ENCODE measurements at regions not wholly inside any gene's neighbourhood (a gene's known extent, or its start where the extent isn't known, plus 50 kb on each side); places are given as distances from the start of the nearest gene placed in this dataset.

DNA sequence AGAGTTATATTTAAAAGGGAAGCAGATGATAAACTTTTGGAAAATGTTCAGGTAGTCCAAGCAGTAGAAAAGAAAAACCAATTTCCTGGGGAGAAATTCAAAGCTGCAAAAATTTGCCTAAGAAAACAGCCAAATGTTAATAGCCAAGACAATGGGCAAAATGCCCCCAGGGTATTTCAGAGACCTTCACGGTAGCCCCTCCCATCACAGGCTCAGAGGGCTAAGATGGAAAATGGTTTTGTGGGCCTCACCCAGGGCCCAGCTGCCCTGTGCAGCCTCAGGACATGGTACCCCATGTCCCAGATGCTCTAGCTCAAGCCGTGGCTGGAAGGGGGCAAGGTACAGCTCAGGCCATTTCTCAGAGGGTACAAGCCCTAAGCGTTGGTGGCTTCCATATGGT lies 391.0 kb downstream of the ZIC4 start:
- no peak for DNase-seq (ENCODE audit: low read depth)
- H3K4me3 ChIP-seq (ENCODE audit: low read depth, low read length) = no peak overlapping the region
- TF ChIP-seq, protein P1, sequence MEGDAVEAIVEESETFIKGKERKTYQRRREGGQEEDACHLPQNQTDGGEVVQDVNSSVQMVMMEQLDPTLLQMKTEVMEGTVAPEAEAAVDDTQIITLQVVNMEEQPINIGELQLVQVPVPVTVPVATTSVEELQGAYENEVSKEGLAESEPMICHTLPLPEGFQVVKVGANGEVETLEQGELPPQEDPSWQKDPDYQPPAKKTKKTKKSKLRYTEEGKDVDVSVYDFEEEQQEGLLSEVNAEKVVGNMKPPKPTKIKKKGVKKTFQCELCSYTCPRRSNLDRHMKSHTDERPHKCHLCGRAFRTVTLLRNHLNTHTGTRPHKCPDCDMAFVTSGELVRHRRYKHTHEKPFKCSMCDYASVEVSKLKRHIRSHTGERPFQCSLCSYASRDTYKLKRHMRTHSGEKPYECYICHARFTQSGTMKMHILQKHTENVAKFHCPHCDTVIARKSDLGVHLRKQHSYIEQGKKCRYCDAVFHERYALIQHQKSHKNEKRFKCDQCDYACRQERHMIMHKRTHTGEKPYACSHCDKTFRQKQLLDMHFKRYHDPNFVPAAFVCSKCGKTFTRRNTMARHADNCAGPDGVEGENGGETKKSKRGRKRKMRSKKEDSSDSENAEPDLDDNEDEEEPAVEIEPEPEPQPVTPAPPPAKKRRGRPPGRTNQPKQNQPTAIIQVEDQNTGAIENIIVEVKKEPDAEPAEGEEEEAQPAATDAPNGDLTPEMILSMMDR (IDR thresholded peaks at IDR 0.05; ENCODE audit: low read depth, low read length, missing control alignments) = no peak

DNA sequence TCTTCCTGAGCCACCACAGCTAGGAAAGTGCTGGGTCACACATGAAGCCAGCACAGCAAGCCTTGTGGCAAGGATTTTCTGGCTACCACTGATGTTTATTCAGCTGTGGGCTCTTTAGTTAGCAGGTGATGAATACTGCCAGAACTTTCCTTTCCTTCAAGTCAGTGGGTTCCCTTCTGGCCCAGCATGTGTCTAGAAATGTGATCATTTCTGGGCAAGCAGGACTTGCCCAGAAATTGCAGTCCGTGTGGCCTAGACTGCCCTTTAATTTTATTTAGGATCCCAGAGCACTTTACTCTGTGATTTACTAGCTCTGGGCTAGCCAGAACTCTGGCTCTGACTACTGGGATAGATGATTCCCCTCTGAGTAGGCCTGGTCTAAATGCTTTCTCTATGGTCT lies 397.5 kb downstream of the ZIC4 start:
- no peak for DNase-seq (ENCODE audit: low read depth)
- H3K4me3 ChIP-seq (ENCODE audit: low read depth, low read length) = no peak overlapping the region
- TF ChIP-seq, protein P1 (IDR thresholded peaks at IDR 0.05; ENCODE audit: low read depth, low read length, missing control alignments) = no peak

DNA sequence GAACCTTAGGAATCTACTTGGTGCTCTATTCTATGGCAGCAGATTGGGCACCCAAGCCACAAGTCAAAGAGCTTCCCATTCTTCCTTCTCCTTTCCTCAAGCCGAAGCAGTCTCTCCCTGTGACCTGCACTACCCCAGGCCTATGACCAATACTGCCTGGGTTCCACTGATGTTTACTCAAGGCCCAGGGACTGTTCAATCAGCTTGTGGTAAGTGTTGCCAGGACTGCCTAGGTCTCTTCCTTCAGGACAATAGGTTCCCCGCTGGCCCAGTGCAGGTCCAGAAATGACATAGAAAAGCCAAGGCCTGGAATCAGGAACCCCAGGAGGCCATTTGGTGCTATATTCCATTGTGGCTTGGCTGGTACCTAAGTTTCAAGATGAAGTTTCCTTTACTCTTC lies 397.9 kb downstream of the ZIC4 start:
- TF ChIP-seq, protein P1 (IDR thresholded peaks at IDR 0.05; ENCODE audit: low read depth, low read length, missing control alignments) = no peak
- DNase-seq (ENCODE audit: low read depth) = no peak
- H3K4me3 ChIP-seq (ENCODE audit: low read depth, low read length) = no peak overlapping the region

DNA sequence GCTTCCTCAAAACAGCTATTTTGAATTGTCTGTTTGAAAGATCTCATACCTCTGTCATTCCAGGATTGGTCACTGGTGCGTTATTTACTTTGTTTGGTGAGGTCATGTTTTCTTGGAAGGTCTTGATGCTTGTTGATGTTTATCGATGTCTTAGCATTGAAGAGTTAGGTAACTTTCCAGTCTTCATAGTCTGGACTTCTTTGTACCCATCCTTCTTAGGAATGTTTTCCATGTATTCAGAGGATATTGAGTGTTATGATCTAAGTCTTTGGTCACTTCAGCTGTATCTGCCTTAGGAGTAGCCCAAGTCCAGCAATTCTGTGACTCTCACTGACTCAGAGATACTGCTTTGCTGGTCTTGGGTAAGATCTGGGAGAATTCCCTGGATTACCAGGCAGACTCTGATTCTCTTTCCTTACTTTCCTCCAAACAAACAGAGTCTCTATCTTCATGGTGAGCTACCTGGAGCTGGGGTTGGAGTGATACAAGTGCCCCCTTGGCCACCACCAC lies 398.6 kb downstream of the ZIC4 start:
- TF ChIP-seq, protein P1 (IDR thresholded peaks at IDR 0.05; ENCODE audit: low read depth, low read length, missing control alignments) = no peak
- no peak for DNase-seq (ENCODE audit: low read depth)
- no peak overlapping the region for H3K4me3 ChIP-seq (ENCODE audit: low read depth, low read length)

DNA sequence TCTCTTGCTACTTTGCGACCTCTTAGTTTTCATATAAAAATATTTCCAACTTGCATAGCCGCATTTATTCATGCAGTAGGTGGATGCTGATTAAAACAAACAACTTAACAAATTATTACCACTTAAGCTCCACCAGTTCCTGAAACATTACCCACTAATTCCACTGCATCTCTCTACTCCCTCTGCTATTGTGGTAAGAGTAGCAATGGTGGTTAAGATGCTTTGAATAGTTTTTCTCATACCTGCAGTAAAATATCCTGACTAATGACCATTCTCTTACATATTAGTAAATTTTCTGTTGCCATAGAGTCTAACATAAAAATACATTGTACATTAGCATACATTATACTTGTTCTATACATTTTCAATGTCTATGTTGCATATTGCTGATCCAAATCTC lies 397.6 kb upstream of the PLSCR5 start:
- no peak overlapping the region for H3K4me3 ChIP-seq (ENCODE audit: low read depth, low read length)
- no peak for DNase-seq (ENCODE audit: low read depth)
- TF ChIP-seq, protein P1 (IDR thresholded peaks at IDR 0.05; ENCODE audit: low read depth, low read length, missing control alignments) = no peak

DNA sequence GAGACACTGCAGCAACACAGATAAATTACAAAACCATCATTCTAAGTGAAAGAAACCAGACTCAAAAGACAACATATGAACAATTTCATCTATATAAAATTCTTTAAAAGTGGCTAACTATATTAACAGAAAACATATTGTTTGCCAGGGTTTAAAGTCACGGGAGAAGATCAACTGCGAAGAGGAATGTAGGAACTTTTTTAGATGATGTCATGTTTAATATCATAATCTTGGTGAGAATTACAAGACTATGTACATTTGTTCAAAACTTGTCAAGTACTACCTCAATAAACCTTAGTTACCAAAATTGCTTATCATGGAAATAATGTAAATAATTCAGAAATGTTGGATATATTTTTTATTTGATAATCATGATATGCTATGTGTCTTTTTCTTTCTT lies 395.1 kb upstream of the PLSCR5 start:
- TF ChIP-seq, protein P1 (IDR thresholded peaks at IDR 0.05; ENCODE audit: low read depth, low read length, missing control alignments) = no peak
- DNase-seq (ENCODE audit: low read depth) = no peak
- no peak overlapping the region for H3K4me3 ChIP-seq (ENCODE audit: low read depth, low read length)

DNA sequence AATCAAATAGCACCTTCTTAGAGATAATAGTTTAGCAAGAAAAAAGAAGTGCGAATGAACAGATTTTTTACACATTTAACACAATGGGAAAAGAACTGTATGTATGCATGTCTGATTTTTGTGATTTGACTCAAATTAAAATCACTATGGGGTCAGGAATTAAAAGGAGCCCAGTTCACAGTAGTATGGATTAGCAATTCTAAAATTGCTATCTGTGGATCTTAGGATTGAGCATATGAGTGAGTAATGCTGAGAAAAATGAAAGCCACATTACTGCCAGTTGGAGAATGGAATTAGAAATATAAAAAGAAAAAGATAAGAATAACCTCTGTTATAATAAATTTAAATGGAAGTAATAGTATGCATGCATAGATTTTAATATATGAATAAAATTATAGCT lies 386.8 kb upstream of the PLSCR5 start:
- TF ChIP-seq, protein P1 (IDR thresholded peaks at IDR 0.05; ENCODE audit: low read depth, low read length, missing control alignments) = no peak
- no peak overlapping the region for H3K4me3 ChIP-seq (ENCODE audit: low read depth, low read length)
- DNase-seq (ENCODE audit: low read depth) = no peak
